DMS79 (cell line): ENCODE measurements at regions not wholly inside any gene's neighbourhood (a gene's known extent, or its start where the extent isn't known, plus 50 kb on each side); places are given as distances from the start of the nearest gene placed in this dataset.
"Not testable (repeated sequence)": the region's sequence is repeated elsewhere in the genome, so short reads cannot be mapped to it uniquely, and the experiment has no call there.

Source experiments
- DNase-seq: peaks from one replicate; lab custom pipeline; 2025; lab: John Stamatoyannopoulos, UW

- no peak for DNase-seq
Observed at GRCh38 chr1:99501871-99502270, 144.0 kb upstream of the PALMD start.

DNA sequence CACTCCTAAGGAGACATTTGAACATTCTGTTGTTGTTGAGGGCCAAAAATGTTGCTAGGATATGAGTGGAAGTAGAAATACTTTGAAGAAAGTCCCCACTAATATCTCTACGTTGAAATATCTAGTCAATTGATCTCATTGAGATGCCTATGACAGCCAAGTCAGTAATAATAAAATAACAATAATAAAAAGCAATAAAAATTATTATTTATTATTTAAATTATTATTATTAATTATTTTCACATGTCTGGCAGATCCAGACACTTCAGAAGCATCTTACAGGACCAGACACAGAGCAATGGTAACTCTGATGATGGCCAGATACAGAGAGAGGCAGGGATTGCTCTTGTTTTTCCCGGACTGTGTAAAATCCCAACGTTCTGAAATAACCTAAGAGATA is 143.5 kb upstream of the PALMD start:
- DNase-seq = no peak

- DNase-seq = no peak
Observed at GRCh38 chr1:99503276-99503747, 142.6 kb upstream of the PALMD start.

DNA sequence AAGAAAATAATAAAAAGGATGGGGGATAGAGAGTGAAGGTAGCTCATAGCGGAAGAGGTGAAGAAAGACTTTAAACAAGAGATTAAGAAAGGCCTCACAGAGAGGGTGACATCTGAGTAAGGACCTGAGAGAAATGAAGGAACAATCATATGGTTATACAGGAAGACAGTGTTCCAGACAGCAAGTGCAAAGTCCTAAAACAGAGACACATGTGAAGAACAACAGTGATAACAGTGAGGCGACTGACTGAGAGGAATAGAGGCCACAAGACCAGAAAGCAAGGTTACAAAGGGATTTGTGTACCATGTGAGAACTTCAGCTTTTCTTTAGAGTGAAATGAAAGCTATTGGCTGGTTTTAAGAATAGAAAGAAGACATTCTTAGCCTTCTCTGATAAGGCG is 141.6 kb upstream of the PALMD start:
- DNase-seq = no peak

DNA sequence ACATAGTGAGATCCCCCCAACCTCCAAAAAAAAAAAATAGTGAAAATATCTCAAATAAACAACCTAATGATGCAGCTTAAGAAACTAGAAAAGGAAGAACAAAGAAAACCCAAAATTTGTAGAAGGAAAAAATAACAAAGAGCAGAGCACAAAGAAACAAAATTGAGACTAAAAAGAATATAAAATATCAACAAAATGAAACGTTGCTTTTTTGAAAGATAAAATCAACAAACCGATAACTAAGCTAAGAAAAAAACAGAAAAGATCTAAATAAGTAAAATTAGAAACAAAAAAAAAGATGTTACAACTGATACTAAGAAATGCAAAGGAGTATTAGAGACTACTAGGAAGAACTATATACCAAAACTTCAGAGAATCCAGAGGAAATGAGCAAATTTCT is 139.3 kb upstream of the PALMD start:
- DNase-seq = no peak

DNA sequence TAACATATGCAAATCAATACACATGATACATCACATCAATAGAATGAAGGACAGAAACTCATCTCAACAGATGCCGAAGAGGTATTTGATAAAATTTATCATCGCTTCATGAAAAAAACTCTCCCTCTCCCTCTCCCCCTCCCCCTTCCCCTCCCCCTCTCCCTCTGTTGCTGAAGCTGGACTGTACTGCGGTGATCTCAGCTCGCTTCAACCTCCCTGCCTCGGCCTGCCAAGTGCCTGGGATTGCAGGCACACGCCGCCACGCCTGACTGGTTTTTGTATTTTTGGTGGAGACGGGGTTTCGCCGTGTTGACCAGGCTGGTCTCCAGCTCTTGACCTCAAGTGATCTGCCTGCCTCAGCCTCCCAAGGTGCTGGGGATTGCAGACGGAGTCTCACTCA is 138.5 kb upstream of the PALMD start:
- DNase-seq = not testable (repeated sequence)

DNA sequence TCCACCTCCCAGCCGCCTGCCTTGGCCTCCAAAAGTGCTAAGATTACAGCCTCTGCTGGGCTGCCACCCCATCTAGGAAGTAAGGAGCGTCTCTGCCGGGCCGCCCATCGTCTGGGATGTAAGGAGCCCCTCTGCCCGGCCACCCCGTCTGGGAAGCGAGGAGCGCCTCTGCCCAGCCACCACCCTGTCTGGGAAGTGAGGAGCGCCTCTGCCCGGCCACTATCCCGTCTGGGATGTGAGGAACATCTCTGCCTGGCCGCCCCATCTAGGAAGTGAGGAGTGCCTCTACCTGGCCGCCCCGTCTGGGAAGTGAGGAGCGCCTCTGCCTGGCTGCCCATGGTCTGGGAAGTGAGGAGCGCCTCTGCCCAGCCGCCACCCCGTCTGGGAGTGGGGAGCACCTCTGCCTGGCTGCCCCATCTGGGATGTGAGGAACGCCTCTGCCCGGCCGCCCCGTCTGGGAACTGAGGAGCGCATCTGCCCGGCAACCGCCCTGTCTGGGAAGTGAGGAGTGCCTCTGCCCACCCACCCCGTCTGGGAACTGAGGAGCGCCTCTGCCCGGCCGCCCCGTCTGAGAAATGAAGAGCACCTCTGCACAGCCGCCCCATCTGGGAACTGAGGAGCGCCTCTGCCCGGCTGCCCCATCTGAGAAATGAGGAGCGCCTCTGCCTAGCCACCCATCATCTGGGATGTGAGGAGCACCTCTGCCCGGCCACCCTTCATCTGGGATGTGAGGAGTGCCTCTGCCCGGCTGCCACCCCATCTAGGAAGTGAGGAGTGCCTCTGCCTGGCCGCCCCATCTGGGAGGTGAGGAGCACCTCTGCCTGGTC is 137.8 kb upstream of the PALMD start:
- DNase-seq = no peak

DNA sequence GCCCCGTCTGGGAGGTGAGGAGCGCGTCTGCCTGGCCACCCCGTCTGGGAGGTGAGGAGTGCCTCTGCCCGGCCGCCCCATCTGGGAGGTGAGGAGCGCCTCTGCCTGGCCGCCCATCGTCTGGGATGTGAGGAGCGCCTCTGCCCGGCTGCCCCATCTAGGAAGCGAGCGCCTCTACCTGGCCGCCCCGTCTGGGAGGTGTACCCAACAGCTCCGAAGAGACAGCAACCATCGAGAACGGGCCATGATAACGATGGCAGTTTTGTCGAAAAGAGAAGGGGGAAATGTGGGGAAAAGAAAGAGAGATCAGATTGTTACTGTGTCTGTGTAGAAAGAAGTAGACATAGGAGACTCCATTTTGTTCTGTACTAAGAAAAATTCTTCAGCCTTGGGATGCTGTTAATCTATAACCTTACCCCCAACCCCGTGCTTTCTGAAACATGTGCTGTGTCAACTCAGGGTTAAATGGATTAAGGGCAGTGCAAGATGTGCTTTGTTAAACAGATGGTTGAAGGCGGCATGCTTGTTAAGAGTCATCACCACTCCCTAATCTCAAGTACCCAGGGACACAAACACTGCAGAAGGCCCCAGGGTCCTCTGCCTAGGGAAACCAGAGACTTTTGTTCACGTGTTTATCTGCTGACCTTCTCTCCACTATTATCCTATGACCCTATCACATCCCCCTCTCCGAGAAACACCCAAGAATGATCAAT is 137.0 kb upstream of the PALMD start:
- DNase-seq = not testable (repeated sequence)

DNA sequence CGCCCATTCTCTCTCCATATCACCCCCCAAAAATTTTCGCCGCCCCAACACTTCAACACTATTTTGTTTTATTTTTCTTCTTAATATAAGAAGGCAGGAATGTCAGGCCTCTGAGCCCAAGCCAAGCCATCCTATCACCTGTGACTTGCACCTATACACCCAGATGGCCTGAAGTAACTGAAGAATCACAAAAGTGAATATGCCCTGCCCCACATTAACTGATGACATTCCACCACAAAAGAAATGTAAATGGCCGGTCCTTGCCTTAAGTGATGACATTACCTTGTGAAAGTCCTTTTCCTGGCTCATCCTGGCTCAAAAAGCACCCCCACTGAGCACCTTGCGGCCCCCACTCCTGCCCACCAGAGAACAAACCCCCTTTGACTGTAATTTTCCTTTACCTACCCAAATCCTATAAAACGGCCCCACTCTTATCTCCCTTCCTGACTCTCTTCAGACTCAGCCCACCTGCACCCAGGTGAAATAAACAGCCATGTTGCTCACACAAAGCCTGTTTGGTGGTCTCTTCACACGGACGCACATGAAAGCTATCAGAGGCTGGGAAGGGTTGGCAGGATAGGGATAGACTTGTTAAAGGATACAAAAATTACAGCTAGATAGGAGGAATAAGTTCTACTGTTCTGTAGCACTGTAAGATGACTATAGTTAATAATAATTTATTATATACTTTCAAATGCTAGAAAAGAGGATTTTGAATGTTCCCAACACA is 130.9 kb upstream of the PALMD start:
- DNase-seq = not testable (repeated sequence)

GRCh38 chr1:99516141-99516540 is 129.8 kb upstream of the PALMD start:
- DNase-seq = no peak

- DNase-seq = no peak
Observed at GRCh38 chr1:99520121-99520520, 125.8 kb upstream of the PALMD start.

DNA sequence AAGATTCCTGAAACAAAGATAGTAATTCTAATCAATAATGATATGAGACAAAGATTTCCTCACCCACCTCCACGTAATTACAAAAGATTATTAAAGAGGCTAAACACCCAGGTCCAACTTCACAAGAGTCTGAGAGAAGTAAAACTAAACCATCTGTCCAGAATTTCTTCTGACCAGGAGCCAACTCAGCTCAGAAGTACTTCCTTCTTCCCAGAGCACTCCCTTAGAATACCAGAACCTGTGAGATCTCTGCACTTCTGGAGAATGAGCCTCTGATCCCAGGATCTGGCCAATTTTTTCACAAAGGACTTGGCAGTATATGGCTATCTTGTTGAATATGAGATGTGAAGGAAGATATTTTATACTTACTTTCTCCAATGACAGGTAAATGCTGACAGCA is 120.6 kb upstream of the PALMD start:
- DNase-seq = no peak

- DNase-seq = no peak
Observed at GRCh38 chr1:99527078-99527477, 118.8 kb upstream of the PALMD start.

DNA sequence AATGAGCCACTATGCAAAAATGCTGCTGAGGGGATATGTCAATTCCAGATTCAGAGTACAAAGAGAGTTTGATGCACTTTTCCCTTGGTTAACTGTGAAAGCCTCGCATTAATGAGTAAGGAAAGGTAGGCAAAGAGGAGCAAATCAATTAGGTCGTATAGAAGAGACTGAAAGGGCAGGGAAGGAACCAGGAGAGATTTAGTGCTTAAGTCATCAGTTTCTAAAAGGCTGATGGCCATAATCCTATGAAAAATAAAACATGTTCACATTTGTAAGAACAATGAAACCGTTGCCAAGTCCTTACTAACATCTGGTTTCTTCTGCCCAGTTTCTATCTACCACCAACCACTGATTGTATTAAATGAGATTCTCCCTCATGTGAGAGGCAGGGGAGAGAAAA is 118.4 kb upstream of the PALMD start:
- no peak for DNase-seq

GRCh38 chr1:99529002-99529401 is 116.9 kb upstream of the PALMD start:
- DNase-seq = no peak

DNA sequence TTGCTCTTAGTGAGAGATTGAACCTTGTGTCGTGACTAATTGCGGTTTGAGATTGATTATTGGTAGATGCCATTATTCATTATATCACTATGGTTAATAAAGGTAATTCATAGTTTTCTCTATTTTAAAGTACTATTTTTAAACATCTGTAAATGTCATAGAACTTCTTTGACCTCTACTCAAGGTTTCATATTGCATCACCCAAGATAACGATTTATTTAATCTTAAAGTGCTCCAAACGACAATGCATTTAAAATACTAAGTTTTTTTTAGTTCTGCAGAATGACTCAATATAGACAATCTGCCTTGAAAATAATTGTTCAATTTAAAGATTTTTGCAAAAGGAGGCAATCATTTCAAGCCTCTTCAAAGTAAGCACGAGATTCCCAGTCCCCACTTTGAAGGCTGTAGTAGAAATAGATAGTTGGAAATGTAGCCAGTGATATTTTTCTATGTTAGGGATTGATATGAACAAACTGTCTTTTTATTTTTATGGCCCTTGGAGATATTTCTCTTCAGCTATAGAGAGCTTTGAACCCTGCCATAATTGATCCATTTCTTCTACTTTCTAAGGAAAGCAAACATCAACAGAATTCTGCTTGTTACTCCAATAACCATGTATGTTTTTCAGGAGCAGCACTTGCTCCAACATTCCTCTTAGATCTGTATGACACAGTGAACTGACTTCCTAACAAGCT is 114.2 kb upstream of the PALMD start:
- DNase-seq = no peak

GRCh38 chr1:99532276-99532580 is 113.7 kb upstream of the PALMD start:
- no peak for DNase-seq

GRCh38 chr1:99533909-99534637 is 111.8 kb upstream of the PALMD start:
- no peak for DNase-seq

- no peak for DNase-seq
Observed at GRCh38 chr1:99534638-99534930, 111.3 kb upstream of the PALMD start.

- DNase-seq = no peak
Observed at GRCh38 chr1:99535470-99536164, 110.3 kb upstream of the PALMD start.
